SU-DHL-6 (cell line): ENCODE measurements at regions not wholly inside any gene's neighbourhood (a gene's known extent, or its start where the extent isn't known, plus 50 kb on each side); places are given as distances from the start of the nearest gene placed in this dataset.

Experiments
- EZH2phosphoT487 ChIP-seq: fragments of 200-600 bp; sonication (generic), shearing (Covaris generic); conservative IDR thresholded peaks from 2 replicates; pipeline ENCODE4 v1.6.1; 2018; ENCODE audit warnings: mild to moderate bottlenecking, antibody characterized with exemption, low read length, moderate library complexity, mixed read lengths
- TF ChIP-seq, protein P1 (sequence below): fragments of 200-600 bp; sonication (generic); IDR thresholded peaks from one replicate; pipeline ENCODE4 v1.5.1; 2017; ENCODE audit warnings: antibody characterized with exemption, mild to moderate bottlenecking, low read length, moderate library complexity; ENCODE audit not compliant: insufficient read depth, poor library complexity, severe bottlenecking

GRCh38 chr14:97200245-97200644 is 403.1 kb downstream of the VRK1 start:
- TF ChIP-seq, protein P1, sequence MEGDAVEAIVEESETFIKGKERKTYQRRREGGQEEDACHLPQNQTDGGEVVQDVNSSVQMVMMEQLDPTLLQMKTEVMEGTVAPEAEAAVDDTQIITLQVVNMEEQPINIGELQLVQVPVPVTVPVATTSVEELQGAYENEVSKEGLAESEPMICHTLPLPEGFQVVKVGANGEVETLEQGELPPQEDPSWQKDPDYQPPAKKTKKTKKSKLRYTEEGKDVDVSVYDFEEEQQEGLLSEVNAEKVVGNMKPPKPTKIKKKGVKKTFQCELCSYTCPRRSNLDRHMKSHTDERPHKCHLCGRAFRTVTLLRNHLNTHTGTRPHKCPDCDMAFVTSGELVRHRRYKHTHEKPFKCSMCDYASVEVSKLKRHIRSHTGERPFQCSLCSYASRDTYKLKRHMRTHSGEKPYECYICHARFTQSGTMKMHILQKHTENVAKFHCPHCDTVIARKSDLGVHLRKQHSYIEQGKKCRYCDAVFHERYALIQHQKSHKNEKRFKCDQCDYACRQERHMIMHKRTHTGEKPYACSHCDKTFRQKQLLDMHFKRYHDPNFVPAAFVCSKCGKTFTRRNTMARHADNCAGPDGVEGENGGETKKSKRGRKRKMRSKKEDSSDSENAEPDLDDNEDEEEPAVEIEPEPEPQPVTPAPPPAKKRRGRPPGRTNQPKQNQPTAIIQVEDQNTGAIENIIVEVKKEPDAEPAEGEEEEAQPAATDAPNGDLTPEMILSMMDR, result no peak
- no peak for TF ChIP-seq EZH2phosphoT487
